Esophagus squamous epithelium (tissue), 4 donors: ENCODE measurements at regions not wholly inside any gene's neighbourhood (a gene's known extent, or its start where the extent isn't known, plus 50 kb on each side); places are given as distances from the start of the nearest gene placed in this dataset.

Experiments used
- POLR2A ChIP-seq, 4 donors: fragments of 450-650 bp; IDR thresholded peaks; one replicate each; pipeline ENCODE4 v1.6.1; 2017; ENCODE audit warnings: antibody characterized with exemption in 4 of 4, mild to moderate bottlenecking in 4 of 4, moderate library complexity in 3 of 4
- TF ChIP-seq, protein P1 (sequence below), 6 experiments: fragments of 450-650 bp in 4 of 6; fragments of 200-600 bp in 2 of 6; sonication (generic) in 2 of 6; IDR thresholded peaks; one replicate each; pipeline ENCODE4 v1.5.1; 2016 to 2019; ENCODE audit warnings: antibody characterized with exemption in 6 of 6, mild to moderate bottlenecking in 4 of 6, moderate library complexity in 4 of 6

DNA sequence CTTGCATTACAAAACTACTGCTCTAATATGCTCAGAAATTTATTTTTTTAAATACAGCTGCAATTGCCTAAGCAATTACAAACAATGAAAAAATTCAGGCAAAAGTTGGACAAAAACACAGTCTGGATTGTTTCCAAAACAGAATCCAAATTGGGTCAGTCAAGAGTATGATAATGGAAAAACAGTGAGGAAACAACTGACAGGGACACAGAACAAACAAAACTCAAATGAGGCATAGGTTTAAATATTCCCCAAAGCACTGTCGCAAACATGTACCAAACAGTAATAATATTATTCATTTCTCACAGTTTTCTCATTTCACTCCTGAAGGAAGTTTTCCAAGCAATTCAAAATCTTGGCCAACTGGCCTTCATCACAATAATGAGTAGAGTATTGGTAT is 386.6 kb downstream of the CENPC start:
- TF ChIP-seq, protein P1, sequence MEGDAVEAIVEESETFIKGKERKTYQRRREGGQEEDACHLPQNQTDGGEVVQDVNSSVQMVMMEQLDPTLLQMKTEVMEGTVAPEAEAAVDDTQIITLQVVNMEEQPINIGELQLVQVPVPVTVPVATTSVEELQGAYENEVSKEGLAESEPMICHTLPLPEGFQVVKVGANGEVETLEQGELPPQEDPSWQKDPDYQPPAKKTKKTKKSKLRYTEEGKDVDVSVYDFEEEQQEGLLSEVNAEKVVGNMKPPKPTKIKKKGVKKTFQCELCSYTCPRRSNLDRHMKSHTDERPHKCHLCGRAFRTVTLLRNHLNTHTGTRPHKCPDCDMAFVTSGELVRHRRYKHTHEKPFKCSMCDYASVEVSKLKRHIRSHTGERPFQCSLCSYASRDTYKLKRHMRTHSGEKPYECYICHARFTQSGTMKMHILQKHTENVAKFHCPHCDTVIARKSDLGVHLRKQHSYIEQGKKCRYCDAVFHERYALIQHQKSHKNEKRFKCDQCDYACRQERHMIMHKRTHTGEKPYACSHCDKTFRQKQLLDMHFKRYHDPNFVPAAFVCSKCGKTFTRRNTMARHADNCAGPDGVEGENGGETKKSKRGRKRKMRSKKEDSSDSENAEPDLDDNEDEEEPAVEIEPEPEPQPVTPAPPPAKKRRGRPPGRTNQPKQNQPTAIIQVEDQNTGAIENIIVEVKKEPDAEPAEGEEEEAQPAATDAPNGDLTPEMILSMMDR (IDR thresholded peaks at IDR 0.05): no peak
- TF ChIP-seq POLR2A (IDR thresholded peaks at IDR 0.05): no peak
